NCI-H82 treated with DMSO at 0.1 percent for 48 hours (cell line): ENCODE measurements at regions not wholly inside any gene's neighbourhood (a gene's known extent, or its start where the extent isn't known, plus 50 kb on each side); places are given as distances from the start of the nearest gene placed in this dataset.

Experiments used
- DNase-seq: peaks from one replicate; lab custom pipeline; 2025; ENCODE audit not compliant: unreplicated experiment; lab: John Stamatoyannopoulos, UW

DNA sequence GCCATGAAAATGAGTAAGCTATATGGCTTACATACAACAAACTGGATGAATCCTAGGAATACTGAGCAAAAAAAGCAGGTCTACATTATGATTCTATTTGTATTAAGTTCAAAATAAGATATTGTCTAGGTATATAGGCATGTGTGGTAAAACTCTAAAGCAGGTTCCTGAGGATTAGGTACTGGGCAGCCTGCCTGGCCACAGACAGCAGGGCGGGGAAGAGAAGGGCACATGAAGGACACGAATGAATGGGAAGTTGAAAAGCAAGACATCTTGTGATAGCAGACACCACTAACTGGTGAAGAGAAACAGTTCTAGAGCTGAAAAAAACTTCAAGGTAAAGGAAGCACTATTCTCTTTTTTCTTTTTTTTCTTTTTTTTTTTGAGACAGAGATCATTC is 72.6 kb upstream of the SLC4A11 start:
- no peak for DNase-seq

DNA sequence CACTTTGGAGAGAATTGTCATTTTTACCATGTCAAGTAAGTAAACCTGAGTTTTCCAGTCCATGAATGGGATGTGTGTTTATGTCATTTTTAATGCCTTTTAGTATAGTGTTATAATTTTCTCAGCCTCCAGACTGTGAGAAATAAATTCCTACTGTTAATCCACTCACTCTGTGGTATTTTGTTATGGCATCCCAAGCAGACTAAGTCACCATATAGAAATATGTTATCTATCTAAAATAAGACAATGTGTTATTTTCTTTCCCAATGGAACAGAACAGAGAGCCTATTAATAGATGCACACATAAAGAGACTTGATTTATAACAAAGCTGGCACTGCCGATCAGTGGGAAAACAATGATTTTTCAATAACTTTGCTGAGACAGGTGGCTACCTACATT is 70.2 kb upstream of the SLC4A11 start:
- DNase-seq, result no peak

DNA sequence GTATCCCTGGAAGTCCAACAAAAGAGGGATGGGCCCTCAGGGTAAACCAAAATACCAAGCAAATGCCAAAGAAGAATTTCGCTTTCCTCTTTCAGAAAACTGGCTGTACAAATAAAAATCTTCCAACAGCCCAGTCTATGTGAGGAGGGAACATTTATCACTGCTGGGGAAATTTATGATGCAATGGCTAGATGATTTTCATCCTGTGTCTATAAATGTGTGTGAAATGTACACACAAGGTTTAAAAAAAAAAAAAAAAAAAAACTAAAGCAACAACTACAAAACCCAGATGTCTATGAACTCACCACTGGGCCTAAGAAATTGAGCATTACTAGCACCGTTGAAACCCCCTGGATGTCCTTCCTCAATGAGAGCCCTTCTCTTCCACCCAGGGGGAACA is 68.7 kb upstream of the SLC4A11 start:
- no peak for DNase-seq

DNA sequence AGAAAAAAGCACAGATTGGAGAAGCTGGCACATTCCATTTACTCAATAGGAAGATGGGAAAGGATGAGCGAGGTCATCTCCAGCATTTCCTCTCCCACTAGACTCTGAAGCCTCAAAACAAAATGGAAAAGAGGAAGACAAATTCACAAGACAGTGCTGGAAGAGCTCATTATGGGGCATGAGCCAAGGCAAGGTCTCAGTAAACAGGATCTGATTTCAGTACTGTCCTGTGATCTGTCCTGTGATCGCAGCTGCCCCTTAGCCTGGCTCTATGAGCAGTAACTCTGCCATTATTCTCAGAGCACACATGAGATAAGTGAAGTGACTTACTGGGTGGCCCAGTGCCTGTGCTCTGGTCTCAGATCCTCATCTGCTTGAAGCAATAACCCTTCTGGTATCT is 68.1 kb upstream of the SLC4A11 start:
- no peak for DNase-seq

DNA sequence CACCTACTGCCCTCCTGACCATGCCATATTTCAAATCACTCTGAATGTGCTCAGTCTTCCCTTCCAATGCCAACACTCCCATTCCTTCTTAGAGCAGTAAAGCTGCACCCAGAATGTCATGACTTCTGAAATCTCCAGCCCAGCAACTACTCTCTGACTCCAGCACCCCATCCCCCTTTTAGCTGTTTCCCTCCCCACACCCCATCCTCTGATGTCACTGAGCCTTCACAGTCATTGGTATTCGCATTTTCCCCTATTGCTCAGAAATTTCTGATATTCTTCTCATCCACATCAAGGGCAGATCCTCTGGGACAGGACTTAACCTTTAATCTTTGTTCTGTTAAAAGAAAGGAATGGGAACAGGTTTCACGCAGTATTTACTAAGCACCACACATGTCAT is 67.1 kb upstream of the SLC4A11 start:
- DNase-seq, result no peak

DNA sequence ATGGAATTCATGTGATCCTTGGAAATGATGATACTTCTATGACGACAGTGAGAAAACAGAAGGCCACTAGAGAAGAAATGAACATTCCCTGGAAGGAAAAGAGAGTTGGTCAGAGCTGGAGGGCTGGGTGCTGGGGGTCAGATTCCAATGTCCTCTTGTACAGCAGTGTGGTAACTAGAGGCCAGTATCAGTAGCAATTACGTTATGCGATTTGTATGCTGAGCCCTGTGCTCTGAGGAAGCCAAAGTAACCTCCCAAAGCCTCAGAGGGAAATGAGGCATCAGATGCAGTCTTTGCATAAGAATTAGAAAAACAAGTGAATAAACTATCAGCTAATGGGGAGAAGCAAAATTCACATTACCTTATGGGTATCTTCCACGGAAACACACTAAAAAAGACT is 65.5 kb upstream of the SLC4A11 start:
- no peak for DNase-seq

DNA sequence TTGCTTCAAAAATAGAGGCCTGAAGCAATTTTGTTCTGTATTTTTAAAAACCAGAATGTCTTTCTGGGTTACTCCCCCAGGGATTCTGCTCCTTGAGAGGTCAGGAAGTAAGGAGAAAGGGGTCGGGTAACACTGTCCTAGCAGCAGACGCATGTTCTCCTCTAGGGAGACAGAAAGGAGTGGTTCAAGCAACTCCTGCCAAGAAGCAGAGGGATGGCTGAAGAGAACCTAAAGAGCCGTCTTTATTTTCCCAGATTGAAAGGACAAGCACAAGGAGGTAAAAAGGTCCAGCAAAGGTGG is 58.0 kb upstream of the SLC4A11 start:
- DNase-seq, result no peak

DNA sequence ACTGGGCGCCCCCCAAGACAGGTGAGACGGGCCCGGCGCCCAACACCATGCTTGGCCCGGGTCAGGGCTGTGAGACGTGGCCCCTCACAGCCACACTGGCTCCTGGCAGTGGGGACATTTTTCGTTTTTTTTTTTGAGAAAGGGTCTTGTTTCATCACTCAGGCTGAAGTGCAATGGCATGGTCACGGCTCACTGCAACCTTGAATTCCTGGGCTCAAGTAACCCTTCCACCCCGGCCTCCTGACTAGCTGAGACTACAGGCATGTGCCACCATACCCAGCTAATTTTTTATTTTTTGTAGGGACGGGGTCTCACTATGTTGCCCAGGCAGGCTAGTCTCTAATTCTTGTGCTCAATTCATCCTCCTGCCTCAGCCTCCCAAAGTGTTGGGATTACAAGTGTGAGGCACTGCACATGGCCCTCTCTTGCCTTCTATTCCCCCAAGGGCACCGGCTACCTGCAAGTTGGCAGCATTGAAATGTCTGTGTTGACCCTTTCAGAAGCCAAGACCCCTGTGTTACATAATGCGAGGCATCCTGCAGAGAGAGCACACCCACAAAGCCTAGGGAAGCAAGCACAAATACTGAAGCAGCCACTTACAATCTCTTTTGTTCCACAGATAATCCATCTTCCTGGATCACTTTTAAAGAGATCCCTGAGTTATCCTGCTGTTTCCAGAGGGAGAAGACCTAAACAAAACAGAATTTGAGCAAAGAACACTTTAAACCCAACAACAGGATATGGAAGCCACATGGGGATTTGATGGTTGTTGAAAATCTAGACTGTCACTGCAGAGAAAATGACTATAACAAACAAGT is 57.5 kb upstream of the SLC4A11 start:
- DNase-seq, result no peak
